HG03457 (cell line): ENCODE measurements at regions not wholly inside any gene's neighbourhood (a gene's known extent, or its start where the extent isn't known, plus 50 kb on each side); places are given as distances from the start of the nearest gene placed in this dataset.

ENCODE experiments used
- ATAC-seq: cut with Tn5 transposase; IDR thresholded peaks from one replicate; pipeline ENCODE4 v1.9.1; 2021; ENCODE audit warnings: moderate number of reproducible peaks; ENCODE audit not compliant: unreplicated experiment

- ATAC-seq = no peak
These were observed 149.8 kb upstream of the RASGEF1B start for GRCh38 chr4:81621490-81621889.

DNA sequence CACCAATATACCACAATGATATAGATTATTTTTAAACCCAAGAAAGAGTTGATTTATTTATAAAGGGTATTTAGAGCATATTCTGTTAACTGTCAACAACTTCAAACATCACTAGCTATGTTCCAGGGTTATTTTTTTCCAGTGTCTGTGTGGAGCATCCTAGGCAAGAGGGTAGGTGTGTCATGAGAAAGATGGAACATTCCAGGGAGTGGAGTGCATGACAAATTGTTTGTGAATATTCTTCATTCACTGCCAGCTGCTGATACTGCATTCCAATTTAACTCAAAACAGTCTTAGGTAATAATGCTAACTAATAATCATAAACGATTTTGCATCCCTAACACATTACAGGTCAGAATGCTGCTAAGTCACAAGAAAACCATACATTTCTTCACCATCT is 148.7 kb upstream of the RASGEF1B start:
- ATAC-seq = no peak

DNA sequence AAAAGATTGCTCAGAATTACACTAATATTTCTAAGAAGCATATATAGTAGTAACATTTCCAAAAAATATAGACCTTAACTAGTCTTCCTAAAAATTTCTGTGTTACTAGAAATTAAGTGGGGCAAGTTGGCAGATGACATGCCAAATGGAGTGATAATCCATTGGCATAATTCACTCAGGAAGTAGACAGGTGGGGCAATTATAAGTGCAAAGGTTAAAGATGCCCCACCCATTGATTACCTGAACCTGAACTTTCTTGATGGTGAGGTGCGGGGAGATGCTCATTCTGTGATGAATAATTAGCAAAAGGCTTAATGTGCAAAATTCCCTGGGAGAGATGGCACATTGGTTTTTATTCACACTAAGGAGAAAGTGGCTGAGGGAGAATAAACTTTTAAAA is 145.8 kb upstream of the RASGEF1B start:
- no peak for ATAC-seq

- no peak for ATAC-seq
These were observed 139.5 kb upstream of the RASGEF1B start for GRCh38 chr4:81611221-81611620.

DNA sequence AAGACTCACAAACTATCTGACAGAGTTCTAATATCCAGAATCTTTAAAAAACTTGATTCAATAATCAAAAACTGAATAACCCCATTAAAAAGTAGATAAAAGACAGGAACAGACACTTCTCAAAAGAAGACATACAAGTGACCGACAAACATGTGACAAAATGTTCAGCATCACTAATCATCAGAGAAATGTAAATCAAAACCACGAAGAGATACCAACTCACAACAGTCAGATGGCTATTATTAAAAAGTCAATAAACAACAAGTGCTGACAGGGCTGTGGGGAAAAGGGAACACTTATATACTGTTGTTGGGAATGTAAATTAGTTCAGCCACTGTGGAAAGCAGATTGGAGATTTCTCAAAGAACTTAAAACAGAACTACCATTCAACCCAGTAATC is 138.1 kb upstream of the RASGEF1B start:
- no peak for ATAC-seq

DNA sequence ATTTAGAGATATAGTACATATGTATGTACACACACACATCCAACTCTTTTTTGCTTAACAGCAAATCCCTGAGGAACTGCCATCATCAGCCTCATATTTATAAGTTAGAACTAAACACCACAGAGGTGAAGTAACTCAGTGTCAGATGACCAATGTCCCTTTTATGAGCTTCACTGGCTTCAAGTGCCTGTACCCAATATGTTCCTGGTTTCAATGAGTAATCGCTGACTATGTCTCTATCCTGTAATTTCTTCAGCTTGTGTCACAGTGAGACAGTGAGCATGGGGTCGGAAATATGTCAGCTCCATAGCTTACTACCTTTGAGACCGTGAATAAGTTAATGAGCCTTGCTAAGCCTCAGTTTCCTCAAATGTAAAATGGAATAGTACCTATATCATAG is 136.2 kb upstream of the RASGEF1B start:
- no peak for ATAC-seq

- ATAC-seq = no peak
These were observed 135.2 kb upstream of the RASGEF1B start for GRCh38 chr4:81606801-81607501.

- no peak for ATAC-seq
These were observed 134.5 kb upstream of the RASGEF1B start for GRCh38 chr4:81606166-81606565.

DNA sequence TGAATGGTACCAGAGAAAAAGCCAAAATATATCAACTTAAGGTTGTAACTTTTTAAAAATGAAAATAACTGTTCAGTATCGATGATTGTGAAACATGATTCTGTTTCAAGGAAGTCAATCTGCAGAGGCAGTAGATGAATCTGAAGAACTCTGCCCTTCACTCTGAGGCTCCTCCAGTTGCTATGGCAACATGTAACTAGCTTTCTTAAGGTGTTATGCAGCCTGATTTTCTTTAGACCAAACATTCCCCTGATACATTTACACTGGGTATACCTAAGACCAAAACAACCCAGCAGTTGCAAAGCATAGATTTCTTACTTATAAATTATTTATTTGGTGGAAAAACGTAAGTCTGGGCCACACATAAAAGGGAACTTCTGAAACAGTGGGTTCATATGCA is 133.6 kb upstream of the RASGEF1B start:
- no peak for ATAC-seq

- ATAC-seq = no peak
These were observed 133.0 kb upstream of the RASGEF1B start for GRCh38 chr4:81604683-81605218.

DNA sequence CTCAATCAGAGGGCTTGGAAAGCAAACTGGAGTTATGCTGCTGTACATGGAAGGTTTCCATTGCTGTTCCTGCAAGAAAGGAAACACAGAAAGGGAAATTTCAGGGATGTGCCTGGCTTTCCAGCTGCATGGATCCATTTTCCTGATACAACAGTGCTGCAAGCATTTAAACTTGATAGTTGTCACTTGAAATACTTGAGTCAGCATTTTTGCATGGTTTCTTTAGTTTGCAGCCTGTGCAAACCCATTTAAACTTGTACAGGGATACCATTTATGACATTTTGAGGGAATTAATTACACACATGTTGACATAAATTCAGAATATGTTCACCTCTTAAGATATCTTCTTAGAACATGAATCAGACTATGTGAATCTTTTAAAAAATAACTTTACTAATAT is 131.1 kb upstream of the RASGEF1B start:
- ATAC-seq = no peak

DNA sequence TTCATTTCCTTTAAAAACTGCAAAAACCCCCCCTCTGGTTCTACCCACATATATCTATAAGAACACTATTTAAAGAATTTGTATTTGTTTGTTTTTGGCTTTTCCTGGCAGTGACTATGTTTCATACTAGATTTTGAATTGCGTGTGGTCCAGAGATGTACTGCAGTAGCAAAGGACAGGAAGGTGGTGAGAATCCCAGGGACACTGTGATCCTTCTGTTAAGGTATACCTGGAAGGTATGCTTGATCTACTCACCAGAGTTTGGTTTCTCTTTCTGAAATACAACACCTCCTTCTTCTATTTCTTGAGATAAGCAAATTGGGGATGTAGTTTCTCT is 129.6 kb upstream of the RASGEF1B start:
- no peak for ATAC-seq

DNA sequence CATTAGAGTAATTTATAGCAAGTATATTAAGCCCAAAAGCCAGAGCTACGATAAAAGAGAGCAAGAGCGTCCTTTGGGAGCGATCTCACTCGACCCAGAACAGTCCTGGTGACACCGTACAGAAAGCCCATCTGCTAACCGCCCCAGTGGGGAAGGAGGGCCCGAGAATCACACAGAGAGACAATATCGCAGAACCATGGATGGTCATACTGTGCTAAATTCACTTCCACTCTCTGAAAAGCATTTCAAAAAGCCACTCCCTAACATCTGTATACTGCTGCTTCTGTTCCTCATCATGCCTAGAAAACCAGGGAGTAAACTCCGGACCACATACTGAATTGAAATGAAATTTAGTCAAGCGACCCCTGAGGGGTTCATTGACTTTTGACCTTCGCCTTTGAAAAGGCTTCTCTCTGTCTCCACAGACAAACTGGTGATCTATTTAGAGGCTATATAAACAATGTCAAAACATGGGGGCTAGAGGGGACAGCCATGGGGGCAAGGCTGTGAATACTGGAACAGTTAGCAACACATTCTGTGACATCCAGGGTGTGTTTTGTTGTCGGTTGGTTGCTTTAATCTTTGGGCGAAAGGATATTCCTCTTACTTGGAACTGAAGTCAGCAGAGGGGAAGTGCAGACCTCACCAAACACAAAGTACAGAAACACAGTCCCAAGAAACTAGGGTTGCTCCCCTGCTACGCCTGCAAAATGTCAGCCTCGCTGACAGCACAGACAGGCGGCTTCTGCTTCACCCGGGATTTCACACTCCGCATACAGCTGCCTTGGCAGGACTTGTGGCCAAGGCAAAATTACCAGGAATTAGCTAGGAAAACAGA is 129.0 kb upstream of the RASGEF1B start:
- no peak for ATAC-seq

- ATAC-seq = no peak
These were observed 128.2 kb upstream of the RASGEF1B start for GRCh38 chr4:81599742-81600380.

- ATAC-seq = no peak
These were observed 124.3 kb upstream of the RASGEF1B start for GRCh38 chr4:81595798-81596610.

GRCh38 chr4:81595287-81595686 is 123.6 kb upstream of the RASGEF1B start:
- no peak for ATAC-seq

DNA sequence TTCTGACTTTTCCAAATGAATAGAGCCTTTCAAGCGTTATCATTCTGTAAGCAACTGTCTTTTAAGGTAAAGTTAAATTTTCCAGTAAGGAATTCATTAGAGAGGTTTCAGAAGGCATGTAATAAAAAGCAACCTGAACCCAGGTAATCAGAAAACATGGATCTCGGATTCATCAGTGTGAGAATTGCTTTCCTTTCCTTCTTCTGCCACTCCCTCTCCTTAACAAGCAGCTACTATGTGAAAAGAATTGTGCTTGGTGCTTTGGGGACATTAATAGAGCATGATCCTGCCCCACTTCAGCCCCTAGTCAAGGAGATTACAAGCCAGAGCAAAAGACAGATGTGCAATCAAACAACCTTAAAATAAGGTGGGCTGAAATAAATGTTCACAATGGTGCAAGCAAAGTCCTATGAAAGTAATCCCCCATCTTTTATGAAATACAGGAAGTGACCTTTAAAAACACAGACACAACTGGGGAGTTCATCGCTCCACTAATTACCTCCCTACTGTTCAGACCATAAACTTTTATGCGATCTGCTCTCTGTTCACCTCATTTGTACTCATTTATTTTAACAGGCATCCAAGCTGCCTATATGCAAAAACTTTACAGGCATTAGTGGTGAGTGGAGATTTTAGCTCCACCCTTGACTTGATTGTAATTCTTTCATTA is 122.9 kb upstream of the RASGEF1B start:
- no peak for ATAC-seq

DNA sequence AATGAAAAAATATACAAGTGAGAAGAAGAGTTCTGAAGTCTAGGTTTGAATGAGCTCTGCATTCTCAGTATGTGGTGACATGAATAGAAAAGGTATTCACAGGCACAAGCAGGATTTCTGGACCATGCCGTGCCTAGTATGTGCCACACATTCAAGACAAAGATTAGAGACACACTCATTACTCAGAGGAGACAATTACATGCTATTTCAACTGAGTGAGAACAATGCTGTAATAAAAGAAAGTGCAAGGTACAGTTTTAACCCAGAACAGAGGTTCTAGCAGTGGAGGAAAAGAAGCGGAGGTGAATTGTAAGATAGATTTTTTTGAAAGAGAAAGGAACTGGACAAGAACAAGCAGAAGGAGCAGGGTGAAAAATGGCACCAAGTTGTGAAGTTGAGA is 121.0 kb upstream of the RASGEF1B start:
- no peak for ATAC-seq

- no peak for ATAC-seq
These were observed 118.9 kb upstream of the RASGEF1B start for GRCh38 chr4:81590596-81590995.

DNA sequence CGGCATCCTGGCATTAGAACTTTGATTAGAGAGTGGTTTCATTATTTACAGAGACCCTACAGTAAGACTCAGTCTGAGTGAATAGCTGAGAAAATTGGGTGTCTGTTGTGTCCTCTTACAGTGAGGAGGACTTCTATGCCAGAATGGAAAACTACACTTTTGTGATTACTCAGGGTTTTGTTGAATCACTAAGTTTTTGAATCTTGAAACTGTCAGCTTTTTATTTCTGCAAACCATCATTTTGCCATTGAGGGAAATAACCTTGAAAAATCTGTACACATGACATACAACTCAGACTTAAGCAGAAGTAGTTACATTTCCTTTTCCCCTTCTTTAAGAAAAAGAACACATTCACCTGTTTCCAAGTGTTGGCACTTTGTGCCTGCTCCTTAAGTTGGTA is 117.6 kb upstream of the RASGEF1B start:
- ATAC-seq = no peak
